SK-N-SH (cell line): ENCODE measurements at regions not wholly inside any gene's neighbourhood (a gene's known extent, or its start where the extent isn't known, plus 50 kb on each side); places are given as distances from the start of the nearest gene placed in this dataset.

Experiments
- CTCF ChIA-PET: fragments of 300-600, 350-600 bp; formaldehyde crosslinking; extraction: SDS; loops from one replicate; lab custom pipeline; 2021; lab: Yijun Ruan, JAX
- POLR2A ChIA-PET: fragments of 350-600 bp; sonication (Branson Sonifier 250); formaldehyde crosslinking; extraction: SDS; loops from one replicate; lab custom pipeline; 2020; ENCODE audit warnings: antibody characterized with exemption, inconsistent platforms; lab: Yijun Ruan, JAX
- DNase-seq: peaks from one replicate; pipeline ENCODE4 v3.0.0; 2012
- H2AFZ ChIP-seq: fragments of 200-600 bp; sonication (generic); 2 replicates; pipeline ENCODE4 v1.8.1; 2016; ENCODE audit warnings: antibody characterized with exemption, mild to moderate bottlenecking, low read depth
- H3F3A ChIP-seq: fragments of 200-600 bp; sonication (generic); replicated peaks from 2 replicates; pipeline ENCODE3; 2016; ENCODE audit warnings: antibody characterized with exemption, mild to moderate bottlenecking; ENCODE audit not compliant: insufficient read depth
- H3K27ac ChIP-seq, 2 experiments: fragments of 200-500 bp in 1 of 2; fragments of 200-600 bp in 1 of 2; sonication (Bioruptor generic) in 1 of 2; sonication (generic), shearing (Covaris generic) in 1 of 2; 2 replicates each; pipeline versions ENCODE4 v1.5.1 to v1.6.1; 2014 to 2016; ENCODE audit warnings: low read depth in 2 of 2, inconsistent platforms in 1 of 2, low read length in 1 of 2, mild to moderate bottlenecking in 1 of 2, mixed read lengths in 1 of 2
- H3K27me3 ChIP-seq: fragments of 200-600 bp; sonication (generic), shearing (Covaris generic); 2 replicates; pipeline ENCODE4 v1.6.1; 2016; ENCODE audit warnings: mixed run types; ENCODE audit not compliant: insufficient read depth
- H3K36me3 ChIP-seq, 2 experiments: fragments of 200-500 bp in 1 of 2; fragments of 200-600 bp in 1 of 2; sonication (Bioruptor generic) in 1 of 2; sonication (generic) in 1 of 2; replicated peaks in 1 of 2; 2 replicates each; pipeline versions ENCODE3 to v1.5.1; 2014 to 2016; ENCODE audit warnings: low read length in 1 of 2, mild to moderate bottlenecking in 1 of 2; ENCODE audit not compliant: insufficient read depth in 2 of 2, control insufficient read depth in 1 of 2
- H3K4me1 ChIP-seq, 2 experiments: fragments of 200-500 bp in 1 of 2; fragments of 200-600 bp in 1 of 2; sonication (Bioruptor generic) in 1 of 2; sonication (generic), shearing (Covaris generic) in 1 of 2; 2 replicates each; pipeline versions ENCODE4 v1.5.1 to v1.6.1; 2014 to 2016; ENCODE audit warnings: low read depth in 1 of 2, low read length in 1 of 2, mixed run types in 1 of 2; ENCODE audit not compliant: insufficient read depth in 2 of 2, control insufficient read depth in 1 of 2
- H3K4me2 ChIP-seq: fragments of 200-600 bp; sonication (generic), shearing (Covaris generic); 2 replicates; pipeline ENCODE4 v1.6.1; 2017; ENCODE audit warnings: mixed run types
- H3K4me3 ChIP-seq, 2 experiments: fragments of 200-500 bp in 1 of 2; fragments of 200-600 bp in 1 of 2; sonication (Bioruptor generic) in 1 of 2; sonication (generic), shearing (Covaris generic) in 1 of 2; 2 replicates each; pipeline versions ENCODE4 v1.5.1 to v1.8.1; 2014 to 2016; ENCODE audit warnings: low read depth in 2 of 2, inconsistent platforms in 1 of 2, low read length in 1 of 2, mild to moderate bottlenecking in 1 of 2, mixed read lengths in 1 of 2, moderate library complexity in 1 of 2
- H3K79me2 ChIP-seq: fragments of 200-600 bp; sonication (generic); 2 replicates; pipeline ENCODE4 v1.8.1; 2017; ENCODE audit warnings: mild to moderate bottlenecking; ENCODE audit not compliant: insufficient read depth
- H3K9ac ChIP-seq: fragments of 200-600 bp; sonication (generic); 2 replicates; pipeline ENCODE4 v1.6.1; 2017; ENCODE audit warnings: mixed run types
- H3K9me2 ChIP-seq: fragments of 200-600 bp; sonication (generic); 2 replicates; pipeline ENCODE4 v1.6.1; 2017; ENCODE audit warnings: mixed run types
- H3K9me3 ChIP-seq: fragments of 200-600 bp; sonication (generic); 2 replicates; pipeline ENCODE4 v1.6.1; 2017; ENCODE audit warnings: mixed run types, mild to moderate bottlenecking, moderate library complexity
- H4K20me1 ChIP-seq: fragments of 200-600 bp; sonication (generic); 2 replicates; pipeline ENCODE4 v1.6.1; 2017; ENCODE audit warnings: mild to moderate bottlenecking, mixed run types; ENCODE audit not compliant: insufficient read depth
- CHD2 ChIP-seq: fragments of 150-350 bp; IDR thresholded peaks from 2 replicates; pipeline ENCODE4 v1.6.1; 2018; ENCODE audit warnings: low read length; ENCODE audit not compliant: partially characterized antibody
- FOSL2 ChIP-seq: IDR thresholded peaks from 2 replicates; pipeline ENCODE4 v1.4.0; 2012; ENCODE audit warnings: low read depth, mild to moderate bottlenecking, moderate library complexity, borderline replicate concordance
- IRF3 ChIP-seq: fragments of 150-350 bp; IDR thresholded peaks from 2 replicates; pipeline ENCODE4 v1.6.1; 2016; ENCODE audit warnings: mild to moderate bottlenecking, low read depth, low read length
- MEF2A ChIP-seq: IDR thresholded peaks from 2 replicates; pipeline ENCODE4 v1.4.0; 2012; ENCODE audit warnings: low read depth, borderline replicate concordance
- RAD21 ChIP-seq: IDR thresholded peaks from 2 replicates; pipeline ENCODE4 v1.6.1; 2012; ENCODE audit warnings: mild to moderate bottlenecking, low read length
- SIN3A ChIP-seq: IDR thresholded peaks from 2 replicates; pipeline ENCODE4 v1.6.1; 2012; ENCODE audit warnings: low read depth, mild to moderate bottlenecking, low read length, moderate library complexity, borderline replicate concordance
- WGBS: methylation state at CpG from one replicate; pipeline ENCODE4 v1.1.6; 2017; ENCODE audit warnings: low lambda C conversion rate; 5-methylcytosine and 5-hydroxymethylcytosine counted together
- TF ChIP-seq, protein P1 (sequence below): IDR thresholded peaks from 2 replicates; pipeline ENCODE4 v1.6.1; 2012; ENCODE audit warnings: mild to moderate bottlenecking, low read depth, low read length, moderate library complexity

GRCh38 chr5:6302684-6303083 is 75.7 kb downstream of the MED10 start:
- CTCF ChIA-PET, result no interaction called here
- H3K9ac ChIP-seq, result no peak overlapping the region
- no peaks in the 10 kb centered on the region for H3K79me2 ChIP-seq
- no peak overlapping the region for H3K4me3 ChIP-seq
- H3K36me3 ChIP-seq, result no peaks in the 10 kb centered on the region
- no peaks in the 10 kb centered on the region for H3F3A ChIP-seq
- 43% methylated on average over 5 of the region's 5 CpGs for WGBS
- H2AFZ ChIP-seq, result no peak overlapping the region
- H3K9me2 ChIP-seq, result no peaks in the 10 kb centered on the region
- H4K20me1 ChIP-seq, result no peaks in the 10 kb centered on the region
- no peaks in the 10 kb centered on the region for H3K27me3 ChIP-seq
- H3K9me3 ChIP-seq, result no peaks in the 10 kb centered on the region
- no peak overlapping the region for H3K4me2 ChIP-seq
- TF ChIP-seq MEF2A, result no peak
- TF ChIP-seq, protein P1, sequence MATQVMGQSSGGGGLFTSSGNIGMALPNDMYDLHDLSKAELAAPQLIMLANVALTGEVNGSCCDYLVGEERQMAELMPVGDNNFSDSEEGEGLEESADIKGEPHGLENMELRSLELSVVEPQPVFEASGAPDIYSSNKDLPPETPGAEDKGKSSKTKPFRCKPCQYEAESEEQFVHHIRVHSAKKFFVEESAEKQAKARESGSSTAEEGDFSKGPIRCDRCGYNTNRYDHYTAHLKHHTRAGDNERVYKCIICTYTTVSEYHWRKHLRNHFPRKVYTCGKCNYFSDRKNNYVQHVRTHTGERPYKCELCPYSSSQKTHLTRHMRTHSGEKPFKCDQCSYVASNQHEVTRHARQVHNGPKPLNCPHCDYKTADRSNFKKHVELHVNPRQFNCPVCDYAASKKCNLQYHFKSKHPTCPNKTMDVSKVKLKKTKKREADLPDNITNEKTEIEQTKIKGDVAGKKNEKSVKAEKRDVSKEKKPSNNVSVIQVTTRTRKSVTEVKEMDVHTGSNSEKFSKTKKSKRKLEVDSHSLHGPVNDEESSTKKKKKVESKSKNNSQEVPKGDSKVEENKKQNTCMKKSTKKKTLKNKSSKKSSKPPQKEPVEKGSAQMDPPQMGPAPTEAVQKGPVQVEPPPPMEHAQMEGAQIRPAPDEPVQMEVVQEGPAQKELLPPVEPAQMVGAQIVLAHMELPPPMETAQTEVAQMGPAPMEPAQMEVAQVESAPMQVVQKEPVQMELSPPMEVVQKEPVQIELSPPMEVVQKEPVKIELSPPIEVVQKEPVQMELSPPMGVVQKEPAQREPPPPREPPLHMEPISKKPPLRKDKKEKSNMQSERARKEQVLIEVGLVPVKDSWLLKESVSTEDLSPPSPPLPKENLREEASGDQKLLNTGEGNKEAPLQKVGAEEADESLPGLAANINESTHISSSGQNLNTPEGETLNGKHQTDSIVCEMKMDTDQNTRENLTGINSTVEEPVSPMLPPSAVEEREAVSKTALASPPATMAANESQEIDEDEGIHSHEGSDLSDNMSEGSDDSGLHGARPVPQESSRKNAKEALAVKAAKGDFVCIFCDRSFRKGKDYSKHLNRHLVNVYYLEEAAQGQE, result peak; percentile 36; the same call in 1 of the 2 replicates
- TF ChIP-seq, all 33 proteins: peak for 1
- H3K27ac ChIP-seq, result no peak overlapping the region
- POLR2A ChIA-PET, result no interaction called here
- no peak for DNase-seq
- H3K4me1 ChIP-seq, result peaks cover 0 to 17% of the 10 kb centered on the region in 2 experiments; a peak in 2 of 4 replicates

GRCh38 chr5:6302075-6302474 is 76.3 kb downstream of the MED10 start:
- H3K36me3 ChIP-seq, result no peaks in the 10 kb centered on the region
- no peak overlapping the region for H2AFZ ChIP-seq
- H3K27ac ChIP-seq, result no peak overlapping the region
- no peaks in the 10 kb centered on the region for H4K20me1 ChIP-seq
- H3K79me2 ChIP-seq, result no peaks in the 10 kb centered on the region
- H3K9me3 ChIP-seq, result no peaks in the 10 kb centered on the region
- 25% methylated on average over 4 of the region's 4 CpGs for WGBS
- no peak overlapping the region for H3K4me2 ChIP-seq
- TF ChIP-seq RAD21, result no peak
- H3K4me1 ChIP-seq, result peaks cover 0 to 13% of the 10 kb centered on the region in 2 experiments; a peak in 1 of 4 replicates
- POLR2A ChIA-PET, result no interaction called here
- no peaks in the 10 kb centered on the region for H3K27me3 ChIP-seq
- CTCF ChIA-PET, result no interaction called here
- H3K9me2 ChIP-seq, result no peaks in the 10 kb centered on the region
- no peaks in the 10 kb centered on the region for H3F3A ChIP-seq
- no peak overlapping the region for H3K4me3 ChIP-seq
- no peak overlapping the region for H3K9ac ChIP-seq
- no peak for DNase-seq

DNA sequence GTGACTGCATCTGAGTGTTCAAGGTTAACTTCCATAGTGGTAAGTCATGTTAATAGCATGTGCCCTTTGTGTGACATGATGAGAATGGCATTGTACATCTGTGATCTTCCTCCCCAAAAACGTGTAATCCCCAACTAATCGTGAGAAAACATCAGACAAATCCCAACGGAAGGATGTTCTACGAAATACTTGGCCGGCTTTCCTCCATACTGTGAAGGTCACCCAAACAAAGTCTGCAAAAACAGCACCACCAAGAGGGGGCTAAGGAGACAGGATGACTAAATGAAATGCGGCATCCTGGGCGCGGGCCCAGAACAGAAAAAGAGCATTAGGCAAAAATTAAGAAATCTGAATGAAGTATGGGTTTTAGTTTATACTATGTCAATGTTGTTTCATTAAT is 81.8 kb downstream of the MED10 start:
- CTCF ChIA-PET, result no interaction called here
- 60% methylated on average over 8 of the region's 8 CpGs for WGBS

More for the DNA sequence above, 81.8 kb downstream of the MED10 start:
- no peaks in the 10 kb centered on the region for H3F3A ChIP-seq
- POLR2A ChIA-PET, result interaction anchor here (0.6 kb wide), 1 partner anchor 261 kb away, joined by 6 read pairs; no protein-coding TSS in a partner anchor
- no peak overlapping the region for H3K27ac ChIP-seq
- H3K4me1 ChIP-seq, result no peaks in the 10 kb centered on the region
- H3K9me3 ChIP-seq, result no peaks in the 10 kb centered on the region
- no peak overlapping the region for H3K4me3 ChIP-seq
- H4K20me1 ChIP-seq, result no peaks in the 10 kb centered on the region
- no peak overlapping the region for H2AFZ ChIP-seq
- no peak overlapping the region for H3K9ac ChIP-seq
- H3K36me3 ChIP-seq, result no peaks in the 10 kb centered on the region
- H3K4me2 ChIP-seq, result no peak overlapping the region
- TF ChIP-seq IRF3, result no peak
- TF ChIP-seq SIN3A, result no peak
- TF ChIP-seq FOSL2, result no peak
- TF ChIP-seq CHD2, result no peak
- TF ChIP-seq, protein P1, result no peak
- TF ChIP-seq, all 33 proteins: peak for 0
- DNase-seq, result no peak
- H3K79me2 ChIP-seq, result no peaks in the 10 kb centered on the region
- no peaks in the 10 kb centered on the region for H3K9me2 ChIP-seq
- H3K27me3 ChIP-seq, result no peaks in the 10 kb centered on the region
